HG02870 (cell line): ENCODE measurements at regions not wholly inside any gene's neighbourhood (a gene's known extent, or its start where the extent isn't known, plus 50 kb on each side); places are given as distances from the start of the nearest gene placed in this dataset.

Experiments
- ATAC-seq: cut with Tn5 transposase; IDR thresholded peaks from one replicate; pipeline ENCODE4 v1.9.1; 2021; ENCODE audit warnings: mild to moderate bottlenecking, moderate library complexity; ENCODE audit not compliant: unreplicated experiment

DNA sequence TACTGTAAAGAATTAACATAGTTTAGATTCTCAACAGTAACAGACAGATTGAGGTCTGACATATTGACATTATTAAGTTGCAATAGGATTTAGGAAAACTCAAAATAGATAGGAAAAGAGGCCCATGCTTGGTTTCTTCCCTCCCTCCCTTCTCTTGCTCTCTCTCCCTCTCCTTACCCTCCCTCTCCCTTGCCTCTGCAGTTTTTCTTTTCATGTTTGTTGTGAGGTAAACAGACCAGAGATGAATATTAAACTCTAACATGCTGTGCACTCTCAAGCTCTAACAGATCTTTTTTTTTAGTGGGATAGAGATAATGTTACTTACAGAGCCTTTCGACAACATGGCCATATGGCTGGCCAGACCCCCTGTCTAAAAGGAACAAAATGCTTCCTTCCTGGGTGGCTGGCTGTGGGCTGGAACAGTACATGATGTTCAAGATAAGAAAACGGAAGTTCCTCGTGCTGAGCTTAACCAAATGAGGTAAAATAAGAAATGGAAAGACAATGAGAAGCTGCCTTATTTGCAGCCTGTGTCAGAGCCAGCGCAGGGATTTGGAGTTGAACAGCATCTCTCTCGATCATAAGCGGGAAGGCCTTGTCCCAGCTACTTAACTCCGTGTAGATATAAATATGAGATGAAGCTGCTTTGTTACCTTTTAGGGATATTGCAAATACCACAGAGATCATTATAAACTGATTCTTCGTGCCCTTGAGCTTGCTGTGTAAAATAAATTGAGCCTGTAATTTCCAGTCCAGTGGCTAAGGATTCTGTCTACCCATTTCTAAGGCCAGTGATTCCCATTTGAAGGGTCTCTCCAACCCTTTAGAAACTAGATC, 391.9 kb upstream of the NPVF start:
- no peak for ATAC-seq

DNA sequence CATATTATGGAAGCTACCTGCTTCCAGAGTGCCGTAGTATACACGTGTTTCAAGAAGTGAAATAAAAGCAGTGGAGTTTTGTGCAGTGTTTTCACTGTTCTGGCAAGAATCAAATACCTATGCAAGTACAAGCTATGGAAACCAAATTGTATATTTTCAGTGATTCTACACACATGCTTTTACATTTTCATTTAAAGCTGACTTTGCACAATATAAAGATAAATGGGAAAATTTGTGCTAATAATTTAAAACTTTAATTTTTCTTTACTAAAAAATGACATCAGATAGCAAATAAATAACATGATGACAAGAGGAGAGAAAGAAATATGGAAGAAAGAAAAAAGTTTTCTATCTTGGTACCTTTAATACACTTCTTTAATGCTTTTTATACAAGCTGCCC, 393.7 kb upstream of the NPVF start:
- no peak for ATAC-seq

DNA sequence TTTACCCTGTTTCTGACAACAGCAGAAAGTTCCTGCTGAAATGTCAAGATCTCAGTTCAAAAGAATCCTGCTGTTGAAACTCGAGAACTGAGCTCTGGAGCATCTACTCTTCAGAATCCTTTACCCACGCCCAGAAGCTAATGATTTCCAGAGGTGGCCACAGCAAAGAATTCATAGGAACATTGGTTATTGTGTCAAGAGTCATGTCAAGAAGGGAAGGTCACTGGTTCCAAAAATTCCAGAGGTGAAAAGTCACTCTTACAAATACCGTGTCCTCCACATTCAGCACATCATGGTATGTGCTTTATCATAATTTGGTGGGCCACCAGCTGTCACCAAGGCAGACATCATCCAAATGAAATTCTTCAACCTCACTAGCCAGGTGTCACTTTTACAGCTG, 394.4 kb upstream of the NPVF start:
- ATAC-seq, result no peak

DNA sequence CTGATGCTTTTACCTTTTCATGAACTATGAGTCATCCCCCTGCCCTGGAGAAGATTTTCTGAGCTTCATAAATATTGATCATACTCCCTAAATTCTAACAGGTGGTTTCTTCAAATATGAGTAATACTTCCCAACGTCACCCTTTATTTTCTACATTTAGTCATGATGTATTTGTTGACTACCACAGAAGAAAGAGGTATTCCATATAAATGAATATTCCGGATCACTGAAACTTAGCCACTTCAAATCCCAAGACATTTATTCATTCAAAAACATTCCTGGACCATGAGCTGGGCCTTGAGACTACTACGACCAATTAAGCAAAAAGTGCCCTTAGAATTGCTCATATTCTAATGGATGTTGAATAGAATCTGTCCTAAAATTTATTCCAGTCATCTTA, 395.8 kb upstream of the NPVF start:
- ATAC-seq, result no peak

DNA sequence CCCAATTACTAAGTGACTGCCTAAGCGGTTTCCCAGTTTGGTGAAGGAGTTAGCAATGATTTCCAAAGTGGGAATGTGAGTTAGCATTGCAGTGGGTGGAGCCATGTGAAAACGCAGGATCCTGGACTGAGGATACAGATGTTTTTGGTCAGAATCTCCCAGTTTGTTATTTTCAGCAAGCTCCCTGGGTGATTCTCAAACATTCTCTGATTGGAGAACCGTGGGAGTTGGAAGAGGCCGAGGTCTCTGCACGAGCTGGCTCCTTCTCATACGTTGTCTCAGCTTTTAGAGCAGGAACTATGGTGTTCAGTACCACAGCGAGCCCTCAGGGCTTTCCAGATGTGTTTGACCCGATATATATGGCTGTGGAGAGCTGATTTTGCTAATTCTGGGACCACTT, 396.5 kb upstream of the NPVF start:
- ATAC-seq, result no peak

DNA sequence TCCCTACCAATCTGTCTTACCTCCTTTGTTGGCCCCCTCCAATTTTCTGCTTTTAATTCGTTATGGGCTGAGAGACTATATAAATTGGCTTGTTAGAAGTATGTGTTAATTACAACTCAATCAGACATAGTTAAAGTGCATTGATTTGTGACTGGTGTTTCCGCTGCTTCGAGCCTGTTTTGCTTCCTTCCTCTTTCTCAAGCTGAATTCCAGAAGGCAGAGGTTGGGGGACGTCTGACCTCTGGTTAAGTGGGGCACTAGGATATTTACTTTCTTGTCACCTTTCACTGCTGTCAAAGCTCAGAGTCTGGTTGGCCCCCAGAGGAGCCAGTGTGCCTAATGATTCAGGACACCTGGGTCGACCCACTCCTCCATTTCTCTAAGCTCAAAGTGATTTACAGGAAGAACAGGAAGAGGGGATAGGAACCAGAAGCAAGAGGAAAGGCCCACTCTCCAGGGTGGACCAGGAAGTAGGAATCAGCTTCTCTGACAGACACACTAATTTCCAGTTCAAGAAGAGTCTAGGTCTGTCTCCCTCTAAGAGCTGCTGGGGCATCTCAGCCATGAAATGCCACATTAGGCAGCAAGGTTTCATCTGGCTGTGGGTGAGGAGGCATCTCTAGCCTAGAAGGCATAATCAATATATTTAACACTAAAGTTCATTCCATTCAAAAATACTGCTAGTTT, 397.2 kb upstream of the NPVF start:
- ATAC-seq, result no peak

DNA sequence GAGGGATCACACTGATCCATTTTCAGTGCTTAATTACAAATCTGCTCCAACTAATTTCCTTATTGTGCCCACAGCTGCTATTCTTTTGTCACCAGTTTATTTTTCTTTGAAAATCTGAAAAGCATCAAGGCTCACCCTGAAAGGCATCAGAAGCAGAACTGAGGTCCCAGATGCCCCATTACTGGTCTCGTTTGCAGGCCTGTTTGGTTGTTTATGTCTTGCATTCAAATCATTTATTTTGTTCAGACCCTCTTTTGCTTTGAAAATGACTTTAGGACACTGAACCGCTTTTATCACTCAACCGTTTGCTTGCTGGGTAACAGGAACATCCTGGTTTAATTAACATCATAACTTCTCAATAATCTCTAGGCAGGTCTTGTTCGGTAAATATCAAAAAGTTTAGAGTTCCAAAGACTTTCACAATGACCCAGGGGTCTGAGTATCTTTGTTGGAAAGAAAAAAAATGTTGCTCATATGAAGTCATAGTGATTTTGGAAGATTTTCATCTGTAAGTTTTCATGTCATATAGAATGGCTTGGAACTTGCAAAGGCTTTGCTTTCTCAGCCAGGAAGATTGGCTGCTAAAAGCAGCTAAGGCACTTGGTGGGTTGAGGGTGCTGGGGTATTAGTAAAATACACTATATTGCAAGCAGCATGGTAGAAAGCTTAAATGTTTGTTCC, 398.3 kb upstream of the NPVF start:
- no peak for ATAC-seq

DNA sequence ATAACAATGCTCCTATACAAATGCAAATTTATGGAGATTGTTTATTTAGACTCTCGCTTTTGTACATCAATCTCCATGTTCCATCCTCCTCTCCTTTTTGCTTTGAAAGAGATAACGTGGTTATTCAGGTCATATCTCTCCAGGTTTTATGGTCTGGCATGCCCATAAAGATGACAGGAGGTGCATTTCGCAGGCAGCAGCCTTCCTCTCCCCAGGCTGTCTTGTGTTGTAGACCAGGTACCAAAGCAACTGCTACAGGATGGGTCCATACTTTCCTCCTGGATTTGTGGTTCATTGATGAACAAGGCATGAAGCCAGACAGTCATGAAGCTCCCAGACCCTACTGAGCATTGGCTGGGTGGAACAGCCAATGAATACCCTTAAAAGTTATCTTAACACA, 400.2 kb upstream of the NPVF start:
- no peak for ATAC-seq

DNA sequence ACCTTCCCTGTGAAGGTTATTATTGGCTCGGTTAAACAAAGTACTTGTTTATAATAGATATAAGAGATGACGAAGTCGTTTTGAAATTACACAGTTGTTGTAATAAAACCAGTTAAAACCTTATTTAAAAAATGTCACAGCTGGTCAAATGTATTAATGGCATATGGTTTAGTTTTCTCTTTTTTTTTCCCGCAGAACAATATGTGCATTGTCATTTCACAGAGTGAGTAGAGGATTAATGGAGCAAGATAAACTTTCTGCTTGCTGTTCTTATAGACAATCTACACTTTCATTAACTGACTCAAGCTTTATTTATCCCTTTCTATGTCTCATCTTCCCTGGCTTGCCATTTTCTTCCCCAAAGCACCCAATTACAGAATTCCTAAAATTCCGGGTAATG, 404.3 kb upstream of the NPVF start:
- no peak for ATAC-seq

DNA sequence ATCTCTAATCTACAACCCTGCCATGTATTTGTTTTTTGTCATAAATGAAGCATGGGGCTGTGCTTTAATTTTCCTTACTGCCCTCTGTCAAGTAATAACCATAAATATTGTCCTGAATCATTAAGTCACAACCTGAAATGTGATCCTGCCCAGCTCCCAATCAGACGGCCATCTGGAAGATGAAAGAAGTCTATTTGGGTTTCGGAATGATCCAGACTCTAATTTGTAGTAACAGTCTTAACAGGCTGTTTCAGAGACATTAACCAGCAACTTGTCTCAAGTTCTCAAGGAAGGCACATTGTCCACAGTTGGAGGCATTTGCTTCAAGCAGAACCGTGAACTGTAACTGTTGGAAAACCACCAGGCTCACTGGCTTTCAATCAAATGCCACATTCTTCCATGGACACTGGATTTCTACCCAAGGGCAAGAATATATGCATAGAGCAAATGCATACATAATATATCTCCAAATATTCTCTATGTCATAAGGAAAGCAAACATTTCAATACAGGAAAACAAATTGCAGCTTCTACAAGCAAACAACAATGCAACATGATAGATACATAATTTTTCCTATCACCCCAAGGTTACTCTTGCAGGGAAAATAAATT, 405.2 kb upstream of the NPVF start:
- ATAC-seq, result no peak

DNA sequence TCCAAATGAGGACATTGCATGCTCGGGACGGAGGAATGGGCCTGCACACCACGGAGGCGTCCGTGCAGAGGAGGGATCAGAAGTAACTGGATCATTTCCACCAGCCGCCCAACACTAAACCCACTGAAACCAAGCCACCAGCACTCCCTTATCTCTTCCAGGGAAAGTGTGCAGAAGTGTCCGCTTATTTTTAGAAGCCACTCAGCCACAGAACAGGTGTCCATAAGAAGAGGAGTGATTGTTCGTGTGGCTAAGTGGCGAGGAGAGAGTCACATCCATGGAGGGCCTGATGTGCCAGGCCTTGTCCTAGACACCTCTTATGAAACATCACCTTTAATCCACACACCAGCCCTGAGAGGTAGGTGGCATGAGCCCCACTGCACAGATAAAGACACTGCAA, 407.9 kb upstream of the NPVF start:
- ATAC-seq, result no peak

DNA sequence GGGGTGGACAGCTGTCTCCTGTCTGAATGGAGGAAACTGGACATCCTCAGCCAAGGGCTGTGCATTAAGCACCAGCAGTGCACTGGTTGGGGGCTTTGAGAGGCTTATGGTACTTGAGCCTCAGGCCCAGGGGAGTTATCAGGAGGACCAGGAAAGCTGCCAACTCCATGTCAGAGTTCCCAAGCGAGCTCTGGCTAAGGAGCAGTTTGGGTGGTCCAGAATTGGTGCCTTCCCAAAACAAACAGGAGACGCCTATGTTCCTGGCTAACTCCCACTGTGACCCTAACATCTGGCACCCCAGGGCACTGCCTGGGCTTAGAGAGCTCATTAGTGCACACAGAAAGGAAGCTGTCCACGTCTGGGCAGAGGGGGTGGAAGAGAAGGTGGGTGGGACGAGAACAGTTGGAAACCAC, 408.6 kb upstream of the NPVF start:
- no peak for ATAC-seq

DNA sequence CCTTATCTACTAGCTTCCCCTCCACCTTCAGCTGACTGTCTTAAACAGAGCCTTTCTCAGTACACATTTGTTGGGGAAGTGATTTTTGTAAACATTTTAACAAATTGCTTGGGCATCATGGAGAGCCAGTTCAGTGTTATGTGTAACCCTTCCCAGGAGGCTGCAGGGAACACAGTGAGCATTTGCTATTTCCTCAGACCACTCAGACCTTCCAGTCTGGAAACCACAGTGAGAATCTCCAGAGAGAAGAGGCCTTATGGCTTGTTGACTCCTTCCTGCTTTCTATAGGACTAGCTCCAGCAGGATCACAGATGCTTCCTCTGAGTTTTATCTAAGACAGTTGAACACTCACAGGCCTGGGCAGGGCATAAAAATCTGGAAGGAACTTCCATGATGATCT, 409.8 kb upstream of the NPVF start:
- ATAC-seq, result no peak

DNA sequence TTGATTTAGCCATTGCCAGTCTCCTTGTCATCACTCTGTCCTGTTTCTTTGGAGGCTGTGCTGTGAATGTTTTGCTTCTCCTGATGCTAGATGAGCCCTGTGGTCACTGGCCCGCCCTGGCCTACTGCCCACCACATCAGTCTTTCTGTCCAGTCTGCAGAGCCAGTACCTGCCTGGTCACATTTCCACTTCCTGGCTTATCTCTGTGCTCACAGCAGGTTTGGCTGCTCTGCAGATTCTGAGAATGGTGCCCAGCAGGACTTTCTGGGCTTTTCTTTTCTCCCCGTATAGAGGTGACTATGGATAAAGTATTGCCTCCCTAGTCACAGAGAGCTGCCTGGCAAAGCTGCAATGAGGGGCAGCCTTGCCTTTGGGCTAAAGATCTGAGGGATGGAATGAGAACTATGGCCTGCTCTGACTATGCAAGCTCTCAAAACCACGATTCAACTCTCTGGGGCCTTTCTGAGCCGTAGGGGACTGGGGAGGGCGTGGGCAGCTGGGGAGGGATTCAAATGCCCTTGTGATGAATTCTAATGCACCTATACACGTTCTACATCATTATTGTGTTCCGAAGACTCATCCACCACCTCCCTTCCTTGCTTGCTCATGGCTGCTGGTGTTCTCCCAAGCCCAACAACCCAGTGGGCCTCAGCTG, 410.4 kb upstream of the NPVF start:
- ATAC-seq, result no peak

DNA sequence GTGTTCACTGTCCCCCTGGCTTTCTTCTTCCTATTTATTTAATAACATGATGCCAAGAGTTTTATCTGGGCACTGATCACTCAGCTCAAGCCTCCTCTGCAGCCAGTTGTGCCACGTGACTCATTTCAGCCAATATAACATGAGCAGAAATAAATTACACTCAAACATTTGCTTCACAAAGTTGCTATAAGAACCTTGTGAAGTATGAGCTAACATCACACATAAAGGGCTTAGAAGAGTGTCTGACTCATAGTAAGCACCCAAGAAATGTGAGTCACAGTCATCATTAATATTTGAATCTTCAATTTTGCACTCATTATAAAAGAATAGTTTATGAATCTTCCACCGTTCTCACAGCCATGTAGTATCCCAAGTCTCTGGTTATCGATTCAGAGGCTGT, 414.6 kb upstream of the NPVF start:
- no peak for ATAC-seq

DNA sequence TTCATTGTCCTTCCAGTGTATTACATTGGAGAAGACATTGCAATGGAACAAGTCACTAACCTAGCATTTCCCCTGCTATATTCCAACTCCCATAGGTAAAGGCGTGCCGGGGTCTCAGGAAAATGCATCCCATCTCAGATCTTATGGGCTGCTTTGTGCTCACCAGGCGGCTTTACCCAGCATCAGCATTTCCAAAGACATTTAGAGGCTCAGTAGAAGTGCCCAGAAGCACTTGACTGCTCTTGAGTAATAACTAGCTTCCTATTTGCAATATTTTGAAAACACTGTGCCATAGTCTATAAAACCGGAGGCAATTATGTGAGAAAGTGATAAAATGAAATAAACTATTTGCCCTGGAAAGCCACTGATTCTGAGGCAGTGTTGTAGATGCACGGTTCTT, 415.0 kb upstream of the NPVF start:
- no peak for ATAC-seq

DNA sequence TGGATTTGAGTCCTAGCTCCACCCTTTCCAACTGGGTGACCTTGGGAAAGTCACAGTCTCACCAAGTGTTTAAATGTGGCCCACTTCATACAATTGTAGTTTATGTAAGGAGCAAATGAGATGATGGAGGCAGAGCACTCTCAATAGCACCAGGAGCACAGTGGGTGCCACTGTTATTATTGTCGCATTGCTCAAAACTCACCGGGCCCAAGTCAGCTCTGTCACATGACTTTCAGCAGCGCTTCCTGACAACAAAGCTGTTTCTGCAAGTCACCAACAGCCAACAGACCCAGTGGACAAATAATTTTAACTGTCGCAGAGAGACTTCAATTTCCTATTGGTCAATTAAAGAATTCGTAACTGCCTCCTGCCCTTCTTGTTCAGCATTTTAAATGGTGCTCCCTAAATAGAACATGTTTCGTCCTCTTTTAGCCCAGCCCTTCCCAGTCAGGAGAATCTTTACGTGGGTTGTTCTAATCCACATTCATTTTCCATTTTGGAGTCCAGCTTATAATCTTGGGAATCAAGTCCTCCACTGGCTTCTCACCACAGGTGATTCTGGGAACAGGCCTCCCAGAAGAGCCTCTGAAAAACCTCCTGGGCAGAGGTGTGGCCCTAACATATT, 415.6 kb upstream of the NPVF start:
- no peak for ATAC-seq

DNA sequence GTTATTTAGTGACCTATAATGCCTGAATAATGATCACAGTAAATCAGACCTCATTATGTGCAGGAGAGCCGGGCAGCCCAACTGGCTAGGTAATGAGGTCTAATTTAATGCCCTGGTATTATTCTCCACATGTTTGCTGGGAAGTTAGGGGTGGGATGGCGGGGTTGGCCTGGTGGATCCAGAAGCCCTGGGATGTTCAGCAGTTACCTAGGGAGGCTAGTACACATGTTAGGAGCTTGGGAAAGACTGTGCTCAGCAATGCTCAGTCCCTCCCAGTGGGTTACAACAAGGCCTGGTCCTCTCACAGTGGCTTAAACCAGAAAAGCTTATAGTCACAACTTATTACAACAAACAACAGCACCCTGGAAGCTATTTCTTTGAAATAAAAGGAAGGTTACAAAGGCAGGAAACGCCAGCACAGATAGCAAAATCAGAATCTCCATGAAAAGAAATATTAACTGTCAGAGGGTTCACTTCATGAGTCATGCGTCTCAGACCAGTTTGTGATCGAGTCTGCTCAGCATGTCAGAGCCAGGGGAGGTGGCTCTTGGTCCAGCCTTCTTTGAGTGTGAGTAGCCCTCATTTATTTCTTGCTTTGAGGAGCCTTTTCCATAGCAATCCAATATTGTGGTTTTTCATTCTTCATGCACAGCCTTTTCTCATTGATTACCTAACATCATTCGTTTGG, 418.6 kb upstream of the NPVF start:
- ATAC-seq, result no peak

DNA sequence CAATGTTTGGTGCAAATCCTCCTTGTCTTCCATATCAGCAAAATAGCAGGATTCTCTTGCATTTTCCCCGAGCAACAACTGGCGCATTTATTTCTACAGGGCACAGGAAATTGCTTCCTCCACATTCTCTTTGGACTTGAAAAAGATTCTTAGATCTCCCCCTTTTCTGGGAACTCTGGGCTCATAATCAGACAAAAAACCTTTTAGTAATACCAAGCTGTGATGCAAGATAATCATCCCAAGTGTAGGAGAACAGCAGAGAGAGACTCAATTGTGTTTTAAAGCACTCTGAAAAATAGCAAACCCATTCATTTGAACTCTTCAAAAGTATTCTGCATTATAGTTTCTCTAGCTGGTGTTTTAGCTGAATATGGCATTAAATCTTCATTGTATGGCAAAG, 419.6 kb upstream of the NPVF start:
- ATAC-seq, result no peak

DNA sequence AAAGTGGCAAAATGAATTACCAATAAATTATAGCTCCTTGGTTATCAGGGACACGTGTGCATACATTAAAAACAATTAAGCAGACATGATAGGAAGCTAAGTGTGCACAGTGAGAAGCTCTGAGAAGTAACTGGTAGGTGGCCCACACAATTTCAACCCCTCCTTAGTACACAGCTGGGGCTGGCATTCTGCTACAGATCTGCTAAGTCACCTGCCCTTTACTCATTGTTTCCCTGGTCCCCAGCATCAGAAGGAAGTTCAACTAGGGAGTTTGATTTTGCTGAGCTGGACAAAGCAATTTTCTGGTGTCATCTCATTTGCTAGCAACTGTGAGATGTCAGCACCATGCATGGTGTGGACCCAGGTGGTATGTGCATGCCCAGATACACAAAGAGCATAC, 424.1 kb upstream of the NPVF start:
- no peak for ATAC-seq
